ENCODE measurements at regions not wholly inside any gene's neighbourhood (a gene's known extent, or its start where the extent isn't known, plus 50 kb on each side); places are given as distances from the start of the nearest gene placed in this dataset.

GRCh38 chr15:92705764-92706163 is 50.2 kb upstream of the FAM174B start:
- H2AFZ ChIP-seq (ENCODE audit: low read depth, low read length) = no peak overlapping the region
- no peak overlapping the region for H3K4me3 ChIP-seq (ENCODE audit: low read length)
- no peaks in the 10 kb centered on the region for H3K27me3 ChIP-seq (ENCODE audit: insufficient read depth, low read length)
- no peaks in the 10 kb centered on the region for H3K9me3 ChIP-seq (ENCODE audit: low read length)
- no peaks in the 10 kb centered on the region for H3K36me3 ChIP-seq (ENCODE audit: insufficient read depth, low read length)
- peaks cover 9% of the 10 kb centered on the region for H3K4me1 ChIP-seq (ENCODE audit: insufficient read depth, low read length)

GRCh38 chr15:92706201-92706600 is 50.6 kb upstream of the FAM174B start:
- H3K4me3 ChIP-seq (ENCODE audit: low read length) = no peak overlapping the region
- H3K27me3 ChIP-seq (ENCODE audit: insufficient read depth, low read length) = no peaks in the 10 kb centered on the region
- H3K36me3 ChIP-seq (ENCODE audit: insufficient read depth, low read length) = no peaks in the 10 kb centered on the region
- H3K4me1 ChIP-seq (ENCODE audit: insufficient read depth, low read length) = peaks cover 9% of the 10 kb centered on the region
- H3K9me3 ChIP-seq (ENCODE audit: low read length) = no peaks in the 10 kb centered on the region
- H2AFZ ChIP-seq (ENCODE audit: low read depth, low read length) = no peak overlapping the region

GRCh38 chr15:92707880-92708551 is 52.4 kb upstream of the FAM174B start:
- H3K4me1 ChIP-seq (ENCODE audit: insufficient read depth, low read length) = peaks cover 9% of the 10 kb centered on the region
- no peak overlapping the region for H2AFZ ChIP-seq (ENCODE audit: low read depth, low read length)
- no peak overlapping the region for H3K4me3 ChIP-seq (ENCODE audit: low read length)
- H3K27me3 ChIP-seq (ENCODE audit: insufficient read depth, low read length) = no peaks in the 10 kb centered on the region
- no peaks in the 10 kb centered on the region for H3K9me3 ChIP-seq (ENCODE audit: low read length)
- H3K36me3 ChIP-seq (ENCODE audit: insufficient read depth, low read length) = no peaks in the 10 kb centered on the region

GRCh38 chr15:92708635-92709034 is 53.1 kb upstream of the FAM174B start:
- H3K4me1 ChIP-seq (ENCODE audit: insufficient read depth, low read length) = peaks cover 10% of the 10 kb centered on the region
- H3K27me3 ChIP-seq (ENCODE audit: insufficient read depth, low read length) = no peaks in the 10 kb centered on the region
- no peaks in the 10 kb centered on the region for H3K9me3 ChIP-seq (ENCODE audit: low read length)
- H2AFZ ChIP-seq (ENCODE audit: low read depth, low read length) = no peak overlapping the region
- no peaks in the 10 kb centered on the region for H3K36me3 ChIP-seq (ENCODE audit: insufficient read depth, low read length)
- no peak overlapping the region for H3K4me3 ChIP-seq (ENCODE audit: low read length)

- Histone ChIP-seq H3K9me3 (ENCODE audit: low read length) (no peaks in the 10 kb centered on the region), H3K4me1 (ENCODE audit: insufficient read depth, low read length) (peaks cover 13% of the 10 kb centered on the region), H3K27me3 (ENCODE audit: insufficient read depth, low read length) (no peaks in the 10 kb centered on the region), H2AFZ (ENCODE audit: low read depth, low read length) (no peak overlapping the region), H3K4me3 (ENCODE audit: low read length) (no peak overlapping the region), H3K36me3 (ENCODE audit: insufficient read depth, low read length) (no peaks in the 10 kb centered on the region)
Observed at GRCh38 chr15:92709110-92709790, 53.7 kb upstream of the FAM174B start.

GRCh38 chr15:92711457-92711831 is 55.9 kb upstream of the FAM174B start:
- Histone ChIP-seq H3K4me1 (ENCODE audit: insufficient read depth, low read length) (peaks cover 15% of the 10 kb centered on the region), H3K27me3 (ENCODE audit: insufficient read depth, low read length) (no peaks in the 10 kb centered on the region), H2AFZ (ENCODE audit: low read depth, low read length) (no peak overlapping the region), H3K36me3 (ENCODE audit: insufficient read depth, low read length) (no peaks in the 10 kb centered on the region), H3K9me3 (ENCODE audit: low read length) (no peaks in the 10 kb centered on the region), H3K4me3 (ENCODE audit: low read length) (no peak overlapping the region)

GRCh38 chr15:92714077-92714476 is 58.5 kb upstream of the FAM174B start:
- Histone ChIP-seq H3K4me3 (ENCODE audit: low read length) (peak overlapping the region; percentile 70), H3K9me3 (ENCODE audit: low read length) (no peaks in the 10 kb centered on the region)

GRCh38 chr15:92714477-92715401 is 59.2 kb upstream of the FAM174B start:
- peak overlapping the region; percentile 67 for H2AFZ ChIP-seq (ENCODE audit: low read depth, low read length)
- H3K9me3 ChIP-seq (ENCODE audit: low read length) = no peaks in the 10 kb centered on the region
- H3K36me3 ChIP-seq (ENCODE audit: insufficient read depth, low read length) = no peaks in the 10 kb centered on the region
- no peaks in the 10 kb centered on the region for H3K27me3 ChIP-seq (ENCODE audit: insufficient read depth, low read length)
- H3K4me1 ChIP-seq (ENCODE audit: insufficient read depth, low read length) = peaks cover 15% of the 10 kb centered on the region
- H3K4me3 ChIP-seq (ENCODE audit: low read length) = peak overlapping the region; percentile 70

More at GRCh38 chr15:92714077-92714476, 58.5 kb upstream of the FAM174B start:
- Histone ChIP-seq H3K27me3 (ENCODE audit: insufficient read depth, low read length) (no peaks in the 10 kb centered on the region), H2AFZ (ENCODE audit: low read depth, low read length) (peak overlapping the region; percentile 67), H3K36me3 (ENCODE audit: insufficient read depth, low read length) (no peaks in the 10 kb centered on the region), H3K4me1 (ENCODE audit: insufficient read depth, low read length) (peaks cover 15% of the 10 kb centered on the region)

- Histone ChIP-seq H3K4me3 (ENCODE audit: low read length) (no peak overlapping the region), H3K27me3 (ENCODE audit: insufficient read depth, low read length) (no peaks in the 10 kb centered on the region), H3K36me3 (ENCODE audit: insufficient read depth, low read length) (no peaks in the 10 kb centered on the region), H3K9me3 (ENCODE audit: low read length) (peaks cover 2% of the 10 kb centered on the region), H2AFZ (ENCODE audit: low read depth, low read length) (peak overlapping the region; percentile 67), H3K4me1 (ENCODE audit: insufficient read depth, low read length) (peaks cover 15% of the 10 kb centered on the region)
Observed at GRCh38 chr15:92715758-92716157, 60.2 kb upstream of the FAM174B start.

GRCh38 chr15:92719021-92719420 is 63.4 kb upstream of the FAM174B start:
- Histone ChIP-seq H3K4me3 (ENCODE audit: low read length) (no peak overlapping the region), H3K27me3 (ENCODE audit: insufficient read depth, low read length) (no peaks in the 10 kb centered on the region), H2AFZ (ENCODE audit: low read depth, low read length) (no peak overlapping the region), H3K36me3 (ENCODE audit: insufficient read depth, low read length) (no peaks in the 10 kb centered on the region), H3K9me3 (ENCODE audit: low read length) (peaks cover 4% of the 10 kb centered on the region), H3K4me1 (ENCODE audit: insufficient read depth, low read length) (peaks cover 11% of the 10 kb centered on the region)

- H2AFZ ChIP-seq (ENCODE audit: low read depth, low read length) = no peak overlapping the region
- H3K4me3 ChIP-seq (ENCODE audit: low read length) = no peak overlapping the region
- no peaks in the 10 kb centered on the region for H3K27me3 ChIP-seq (ENCODE audit: insufficient read depth, low read length)
Observed at GRCh38 chr15:92724144-92724543, 68.6 kb upstream of the FAM174B start.

GRCh38 chr15:92725171-92725570 is 69.6 kb upstream of the FAM174B start:
- no peak overlapping the region for H2AFZ ChIP-seq (ENCODE audit: low read depth, low read length)
- H3K36me3 ChIP-seq (ENCODE audit: insufficient read depth, low read length) = no peaks in the 10 kb centered on the region
- H3K27me3 ChIP-seq (ENCODE audit: insufficient read depth, low read length) = no peaks in the 10 kb centered on the region
- no peak overlapping the region for H3K4me3 ChIP-seq (ENCODE audit: low read length)
- H3K9me3 ChIP-seq (ENCODE audit: low read length) = peaks cover 4% of the 10 kb centered on the region
- H3K4me1 ChIP-seq (ENCODE audit: insufficient read depth, low read length) = no peaks in the 10 kb centered on the region

More at GRCh38 chr15:92724144-92724543, 68.6 kb upstream of the FAM174B start:
- Histone ChIP-seq H3K36me3 (ENCODE audit: insufficient read depth, low read length) (no peaks in the 10 kb centered on the region), H3K4me1 (ENCODE audit: insufficient read depth, low read length) (no peaks in the 10 kb centered on the region), H3K9me3 (ENCODE audit: low read length) (peaks cover 4% of the 10 kb centered on the region)

GRCh38 chr15:92728266-92728665 is 72.7 kb upstream of the FAM174B start:
- no peak overlapping the region for H3K4me3 ChIP-seq (ENCODE audit: low read length)
- peaks cover under 1% of the 10 kb centered on the region for H3K9me3 ChIP-seq (ENCODE audit: low read length)
- H3K4me1 ChIP-seq (ENCODE audit: insufficient read depth, low read length) = no peaks in the 10 kb centered on the region
- H3K36me3 ChIP-seq (ENCODE audit: insufficient read depth, low read length) = no peaks in the 10 kb centered on the region
- H3K27me3 ChIP-seq (ENCODE audit: insufficient read depth, low read length) = no peaks in the 10 kb centered on the region
- H2AFZ ChIP-seq (ENCODE audit: low read depth, low read length) = no peak overlapping the region

Data from neuron (in vitro differentiated cells).